ENCODE measurements at regions not wholly inside any gene's neighbourhood (a gene's known extent, or its start where the extent isn't known, plus 50 kb on each side); places are given as distances from the start of the nearest gene placed in this dataset.

GRCh38 chr15:55126111-55126510, 70.6 kb downstream of the RSL24D1 start:
- TF ChIP-seq EZH2 (IDR thresholded peaks at IDR 0.05) (no peak), EZH2phosphoT487 (IDR thresholded peaks at IDR 0.05) (no peak), CTCF (IDR thresholded peaks at IDR 0.05) (no peak)
- H4K20me1 ChIP-seq (ENCODE audit: low read depth), result no peaks in the 10 kb centered on the region
- no peaks in the 10 kb centered on the region for H3K9me3 ChIP-seq (ENCODE audit: low read depth)
- no peak overlapping the region for H3K4me2 ChIP-seq
- H3K27me3 Mint-ChIP-seq (ENCODE audit: insufficient read depth, low read depth), result peaks cover 2% of the 10 kb centered on the region
- H3K27ac Mint-ChIP-seq, result no peak overlapping the region
- H3K36me3 ChIP-seq, result no peaks in the 10 kb centered on the region
- H3K9ac ChIP-seq, result no peak overlapping the region
- H3K4me3 Mint-ChIP-seq, result no peak overlapping the region
- no peaks in the 10 kb centered on the region for H3K4me1 ChIP-seq
- no peaks in the 10 kb centered on the region for H3F3A ChIP-seq (ENCODE audit: low read depth)
- no peaks in the 10 kb centered on the region for H3K9me3 Mint-ChIP-seq
- no peaks in the 10 kb centered on the region for H3K4me1 Mint-ChIP-seq
- no peaks in the 10 kb centered on the region for H3K79me2 ChIP-seq (ENCODE audit: low read depth)
- no peak overlapping the region for H2AFZ ChIP-seq (replicated peaks)
- H3K36me3 Mint-ChIP-seq, result no peaks in the 10 kb centered on the region
- H3K27me3 ChIP-seq, result no peaks in the 10 kb centered on the region
- no peak overlapping the region for H3K4me3 ChIP-seq
- H3K27ac ChIP-seq, result no peak overlapping the region
- DNase-seq (ENCODE audit: low spot score), result no peak

DNA sequence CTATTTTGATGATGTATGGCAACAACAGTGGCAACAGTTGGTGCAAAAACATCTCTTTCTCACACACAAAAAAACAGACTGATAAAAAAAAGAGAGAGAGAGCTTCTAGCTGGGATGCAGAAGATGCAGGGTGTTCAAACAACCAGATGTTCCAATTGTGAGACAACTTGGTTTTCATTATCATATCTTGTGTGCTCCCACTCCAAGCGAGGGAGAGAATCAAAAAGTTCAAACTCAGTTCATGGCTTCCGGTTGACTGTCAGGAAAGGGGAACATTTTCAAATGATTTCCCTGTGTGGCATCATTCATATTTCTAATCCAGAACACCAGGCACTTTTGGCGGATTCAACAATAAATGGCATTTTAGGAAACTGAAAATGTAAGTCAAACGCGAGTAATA, 72.1 kb downstream of the RSL24D1 start:
- H3K9me3 Mint-ChIP-seq, result no peaks in the 10 kb centered on the region
- H3K4me2 ChIP-seq, result no peak overlapping the region
- H3K27me3 Mint-ChIP-seq (ENCODE audit: insufficient read depth, low read depth), result peaks cover 2% of the 10 kb centered on the region
- peaks cover 2% of the 10 kb centered on the region for H3K9me3 ChIP-seq (ENCODE audit: low read depth)
- H3K36me3 Mint-ChIP-seq, result no peaks in the 10 kb centered on the region
- H3K4me3 ChIP-seq, result no peak overlapping the region
- no peak overlapping the region for H3K27ac Mint-ChIP-seq
- H3K4me1 Mint-ChIP-seq, result no peaks in the 10 kb centered on the region
- H2AFZ ChIP-seq (replicated peaks), result no peak overlapping the region
- H3K4me3 Mint-ChIP-seq, result no peak overlapping the region
- no peaks in the 10 kb centered on the region for H3K27me3 ChIP-seq
- H3K36me3 ChIP-seq, result no peaks in the 10 kb centered on the region
- H4K20me1 ChIP-seq (ENCODE audit: low read depth), result no peaks in the 10 kb centered on the region
- no peaks in the 10 kb centered on the region for H3K4me1 ChIP-seq
- no peaks in the 10 kb centered on the region for H3K79me2 ChIP-seq (ENCODE audit: low read depth)
- no peak overlapping the region for H3K27ac ChIP-seq
- DNase-seq (ENCODE audit: low spot score), result no peak
- H3F3A ChIP-seq (ENCODE audit: low read depth), result no peaks in the 10 kb centered on the region
- H3K9ac ChIP-seq, result no peak overlapping the region
- TF ChIP-seq CTCF (IDR thresholded peaks at IDR 0.05), result no peak
- no peak for TF ChIP-seq EZH2 (IDR thresholded peaks at IDR 0.05)
- no peak for TF ChIP-seq EZH2phosphoT487 (IDR thresholded peaks at IDR 0.05)

- Histone ChIP-seq H2AFZ (replicated peaks) (no peak overlapping the region), H3F3A (ENCODE audit: low read depth) (no peaks in the 10 kb centered on the region), H3K9ac (no peak overlapping the region), H3K9me3 (ENCODE audit: low read depth) (peaks cover 2% of the 10 kb centered on the region), H3K27ac (no peak overlapping the region), H3K4me1 (no peaks in the 10 kb centered on the region), H3K4me2 (no peak overlapping the region), H3K4me3 (no peak overlapping the region), H3K27me3 (no peaks in the 10 kb centered on the region), H3K36me3 (no peaks in the 10 kb centered on the region), H3K79me2 (ENCODE audit: low read depth) (no peaks in the 10 kb centered on the region), H4K20me1 (ENCODE audit: low read depth) (no peaks in the 10 kb centered on the region)
- TF ChIP-seq EZH2phosphoT487 (IDR thresholded peaks at IDR 0.05), result no peak
- TF ChIP-seq EZH2 (IDR thresholded peaks at IDR 0.05), result no peak
- no peak for TF ChIP-seq CTCF (IDR thresholded peaks at IDR 0.05)
- no peak for DNase-seq (ENCODE audit: low spot score)
- Mint-ChIP-seq H3K27me3 (ENCODE audit: insufficient read depth, low read depth) (no peaks in the 10 kb centered on the region), H3K9me3 (no peaks in the 10 kb centered on the region), H3K4me3 (no peak overlapping the region), H3K36me3 (no peaks in the 10 kb centered on the region), H3K27ac (no peak overlapping the region), H3K4me1 (no peaks in the 10 kb centered on the region)
Measured at GRCh38 chr15:55118344-55118870, 78.3 kb downstream of the RSL24D1 start.
